ENCODE measurements at regions not wholly inside any gene's neighbourhood (a gene's known extent, or its start where the extent isn't known, plus 50 kb on each side); places are given as distances from the start of the nearest gene placed in this dataset.
"Not testable (repeated sequence)": the region's sequence is repeated elsewhere in the genome, so short reads cannot be mapped to it uniquely, and the experiment has no call there.

DNA sequence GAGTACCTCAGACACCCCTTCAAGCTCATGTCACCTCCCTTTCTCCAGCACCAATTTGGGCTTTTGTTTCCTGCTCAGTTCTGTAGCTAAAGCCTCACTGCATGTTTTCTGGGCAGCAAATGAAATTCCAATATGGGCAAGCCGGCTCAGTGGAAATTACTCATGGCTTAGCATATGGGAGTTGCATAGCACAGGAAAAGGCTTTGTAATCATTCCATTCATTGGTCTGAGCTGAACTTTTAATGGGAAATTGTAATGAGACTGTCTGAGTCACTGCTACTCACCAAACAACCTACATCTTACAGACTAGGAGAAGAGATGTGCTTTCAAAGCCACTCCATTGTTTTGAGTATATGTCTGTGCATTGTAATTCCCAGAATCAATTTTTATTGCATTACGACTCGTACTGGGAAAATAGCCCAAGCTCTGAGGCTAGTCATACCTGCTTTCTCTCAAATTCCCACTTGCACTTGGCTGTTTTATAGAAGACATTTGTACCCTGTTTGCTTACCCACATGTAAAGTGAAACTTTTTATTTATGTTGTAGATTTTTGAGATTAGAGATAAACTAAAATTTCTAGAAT is 139.5 kb upstream of the LRATD1 start:
- DNase-seq = peak; percentile 44 to 54

DNA sequence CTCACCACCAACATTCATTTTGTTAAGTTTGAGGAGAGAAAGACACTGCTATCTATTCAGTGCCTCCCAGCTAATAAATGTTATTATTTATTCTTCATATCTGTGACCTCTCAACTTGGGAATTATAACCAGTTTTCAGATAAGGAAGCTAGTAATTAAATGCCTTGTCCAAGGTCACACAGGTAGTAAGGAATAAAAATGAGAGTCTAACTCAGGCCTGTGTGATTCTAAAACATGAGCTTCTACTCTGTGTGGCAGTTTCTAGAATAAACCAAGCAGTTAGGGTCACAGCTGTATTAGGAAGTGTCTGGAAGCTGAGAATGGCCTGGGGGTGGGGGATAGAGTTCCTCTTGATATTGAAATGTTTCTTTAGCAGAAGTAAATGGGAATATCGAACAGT is 137.8 kb upstream of the LRATD1 start:
- no peak for DNase-seq

DNA sequence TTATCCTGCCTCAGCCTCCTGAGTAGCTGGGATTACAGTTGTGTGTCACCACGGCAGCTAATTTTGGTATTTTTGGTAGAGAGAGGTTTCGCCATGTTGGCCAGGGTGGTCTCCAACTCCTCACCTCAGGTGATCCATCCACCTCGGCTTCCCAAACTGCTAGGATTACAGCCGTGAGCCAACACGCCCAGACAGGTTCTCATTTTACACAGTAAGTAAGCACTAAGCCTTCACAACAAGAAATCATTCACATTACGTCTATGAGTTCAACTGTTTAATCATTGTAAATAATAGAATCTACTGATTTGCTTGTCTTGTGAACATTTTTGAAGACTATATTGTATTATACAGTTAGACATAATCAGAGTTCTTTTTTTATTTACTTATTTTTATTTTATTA is 131.5 kb upstream of the LRATD1 start:
- no peak for DNase-seq

DNA sequence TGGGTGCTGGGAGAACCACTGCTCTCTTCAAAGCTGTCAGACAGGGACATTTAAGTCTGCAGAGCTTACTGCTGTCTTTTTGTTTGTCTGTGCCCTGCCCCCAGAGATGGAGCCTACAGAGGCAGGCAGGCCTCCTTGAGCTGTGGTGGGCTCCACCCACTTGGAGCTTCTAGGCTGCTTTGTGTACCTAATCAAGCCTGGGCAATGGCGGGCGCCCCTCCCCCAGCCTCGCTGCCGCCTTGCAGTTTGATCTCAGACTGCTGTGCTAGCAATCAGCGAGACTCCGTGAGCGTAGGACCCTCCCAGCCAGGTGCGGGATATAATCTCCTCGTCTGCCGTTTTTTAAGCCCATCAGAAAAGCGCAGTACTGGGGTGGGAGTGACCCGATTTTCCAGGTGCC is 125.6 kb upstream of the LRATD1 start:
- not testable (repeated sequence) for DNase-seq

DNA sequence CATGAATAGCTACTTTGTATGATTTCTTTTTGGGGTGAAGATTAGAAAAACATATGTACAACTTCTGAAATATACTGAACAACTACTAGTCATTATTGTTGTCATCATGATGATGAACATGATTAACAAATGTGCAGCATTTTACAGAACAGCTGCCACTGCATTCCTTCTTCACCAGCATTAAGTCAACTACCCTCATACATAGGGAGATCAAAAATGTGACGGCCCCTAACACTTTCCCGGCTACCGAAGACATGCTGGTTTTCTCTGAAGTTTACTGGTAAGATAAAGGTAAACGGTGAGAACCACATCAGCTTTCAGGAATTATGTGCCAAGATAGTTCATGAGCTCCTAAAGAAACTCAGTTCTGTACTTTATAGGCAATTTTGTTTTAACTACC is 121.0 kb upstream of the LRATD1 start:
- DNase-seq = no peak

DNA sequence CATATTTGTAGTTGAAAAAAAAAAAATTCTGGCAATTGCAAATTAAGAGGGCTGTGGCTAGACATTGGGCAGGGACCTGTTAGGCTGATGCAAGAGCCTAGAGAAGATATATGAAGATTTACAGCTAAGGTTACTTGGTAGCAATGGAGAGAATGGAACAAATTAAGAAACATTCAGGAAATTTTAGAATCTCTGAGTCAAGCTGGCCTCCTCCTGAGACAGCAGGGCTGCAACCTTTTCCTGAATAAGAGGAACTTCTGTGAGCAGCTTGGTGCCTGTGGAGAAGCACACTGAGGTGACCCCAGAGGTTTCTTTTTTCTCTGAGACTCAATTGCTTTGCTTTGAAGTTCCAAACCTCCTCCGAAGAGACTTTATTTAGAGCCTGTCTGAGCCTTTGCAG is 118.6 kb upstream of the LRATD1 start:
- no peak for DNase-seq

DNA sequence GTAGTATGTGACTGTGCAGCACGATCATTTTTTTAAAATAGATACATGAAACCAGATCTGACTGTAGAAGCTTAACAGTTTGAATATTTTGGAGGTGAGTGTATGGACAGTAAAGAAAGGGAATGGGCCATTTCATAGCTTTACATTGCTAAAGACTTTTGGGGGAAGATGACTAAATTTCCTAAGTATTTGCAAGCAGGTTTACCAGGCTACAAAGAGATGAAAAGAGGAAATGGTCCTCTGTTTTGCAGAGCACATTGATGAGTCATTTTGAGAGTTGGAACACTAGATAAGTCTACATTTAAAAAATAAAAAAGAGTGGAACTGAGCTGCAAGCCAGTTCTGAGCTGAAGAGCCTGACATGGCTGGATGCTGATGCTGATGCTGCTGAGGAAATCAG is 115.7 kb upstream of the LRATD1 start:
- DNase-seq = peak; percentile 65 to 90

DNA sequence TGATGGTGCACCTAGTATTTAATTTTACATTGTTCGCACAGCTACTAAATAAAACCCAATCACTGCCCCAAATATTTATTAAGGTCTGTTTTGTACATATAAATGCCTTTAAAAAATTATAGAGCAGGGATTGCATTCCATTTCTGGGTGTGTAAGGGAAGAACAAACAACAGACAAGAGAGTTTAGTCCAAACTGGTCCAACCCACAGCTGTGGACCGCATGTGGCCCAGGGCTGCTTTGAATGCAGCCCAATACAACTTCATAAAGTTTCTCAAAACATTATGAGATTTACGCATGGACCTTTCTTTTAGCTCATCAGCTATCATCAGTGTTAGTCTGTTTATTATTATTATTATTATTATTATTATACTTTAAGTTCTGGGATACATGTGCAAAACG is 114.8 kb upstream of the LRATD1 start:
- DNase-seq = no peak

DNA sequence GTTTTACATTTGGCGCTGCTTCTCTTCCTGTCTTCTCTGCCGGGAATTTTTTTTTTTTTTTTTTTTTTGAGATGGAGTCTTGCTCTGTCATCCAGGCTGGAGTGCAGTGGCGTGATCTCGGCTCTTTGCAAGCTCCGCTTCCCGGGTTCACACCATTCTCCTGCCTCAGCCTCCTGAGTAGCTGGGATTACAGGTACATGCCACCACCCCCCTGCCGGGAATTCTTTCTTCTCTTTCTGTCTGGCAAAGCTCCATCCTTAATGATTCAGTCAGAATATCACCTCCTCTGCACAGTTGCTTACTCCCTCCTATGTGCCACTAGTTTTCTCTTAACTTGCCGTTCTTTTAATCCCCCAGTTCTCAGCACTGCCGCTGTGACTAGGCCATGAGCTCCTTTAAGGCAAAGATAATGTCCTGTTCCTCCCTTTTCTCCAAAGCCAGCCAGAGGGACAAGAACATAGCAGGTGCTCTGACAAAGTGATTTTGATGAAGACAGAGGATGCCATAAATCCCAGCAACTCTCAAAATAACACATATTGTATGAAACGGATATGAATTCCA is 112.1 kb upstream of the LRATD1 start:
- DNase-seq = no peak

DNA sequence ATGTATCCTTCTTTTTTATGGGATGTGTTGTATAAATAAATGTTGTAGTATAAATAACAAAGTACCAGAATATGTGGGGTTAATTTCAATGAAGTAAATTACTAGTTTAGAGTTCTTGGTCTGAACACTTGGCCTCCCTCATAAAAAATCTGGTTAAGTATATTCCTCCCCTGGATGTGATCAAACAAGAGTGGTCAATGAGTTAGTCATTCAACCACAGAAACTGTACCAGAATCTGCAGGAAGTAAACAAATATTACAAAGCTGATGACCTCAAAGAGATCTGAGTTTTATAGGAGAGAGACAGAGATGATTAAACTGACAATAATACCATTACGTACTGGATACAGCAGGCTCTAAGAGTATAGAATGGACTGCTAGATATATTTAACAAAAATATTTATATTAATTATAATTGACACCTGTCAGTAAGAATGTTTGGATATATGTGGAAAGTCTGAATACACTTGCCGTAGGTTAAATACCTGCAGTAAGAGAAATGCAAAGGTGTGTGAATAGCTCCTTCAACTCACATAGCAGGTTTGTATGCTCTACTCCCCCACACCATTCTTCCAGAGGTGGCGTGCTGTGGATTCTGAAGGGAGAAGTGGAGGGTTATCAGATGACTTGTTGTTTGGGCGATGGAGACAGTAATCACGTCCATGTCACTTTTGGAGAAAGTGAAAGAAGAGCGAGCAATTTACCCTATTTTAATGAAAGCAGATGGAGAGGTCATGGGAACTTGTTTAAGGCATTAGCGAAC is 108.3 kb upstream of the LRATD1 start:
- peak; percentile 11 to 26 for DNase-seq

DNA sequence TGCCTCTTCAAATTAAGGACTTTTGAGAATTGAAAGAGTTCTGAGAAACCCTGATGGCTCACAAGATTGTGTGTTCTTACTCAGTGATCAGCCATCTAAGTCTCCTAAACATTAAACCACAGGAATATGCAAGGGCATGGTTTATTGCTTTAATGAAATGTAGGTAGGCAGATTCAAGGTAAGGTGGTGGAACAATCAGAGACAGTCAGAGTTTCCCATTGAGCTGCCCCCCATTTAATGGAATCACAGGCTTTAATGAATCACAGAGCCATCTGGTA is 107.8 kb upstream of the LRATD1 start:
- no peak for DNase-seq

DNA sequence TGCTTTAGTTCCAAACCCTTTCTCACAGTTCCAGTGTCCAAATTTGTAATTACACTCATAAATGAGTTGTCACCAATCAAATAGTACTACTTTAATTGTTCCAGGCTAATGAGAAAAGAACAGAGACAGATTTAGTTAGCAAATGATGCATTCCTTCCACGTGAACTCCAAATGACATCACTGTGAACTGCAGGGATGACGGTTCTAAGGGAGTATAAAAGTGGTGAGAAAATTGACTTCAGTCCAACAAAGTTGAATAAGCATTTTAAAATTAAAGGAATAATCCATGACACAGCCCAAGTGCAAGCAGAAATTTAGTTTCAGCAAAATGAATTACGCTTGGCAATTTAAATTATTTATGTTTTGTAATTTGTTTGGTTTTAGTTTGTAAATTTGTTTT is 102.0 kb upstream of the LRATD1 start:
- DNase-seq = no peak

DNA sequence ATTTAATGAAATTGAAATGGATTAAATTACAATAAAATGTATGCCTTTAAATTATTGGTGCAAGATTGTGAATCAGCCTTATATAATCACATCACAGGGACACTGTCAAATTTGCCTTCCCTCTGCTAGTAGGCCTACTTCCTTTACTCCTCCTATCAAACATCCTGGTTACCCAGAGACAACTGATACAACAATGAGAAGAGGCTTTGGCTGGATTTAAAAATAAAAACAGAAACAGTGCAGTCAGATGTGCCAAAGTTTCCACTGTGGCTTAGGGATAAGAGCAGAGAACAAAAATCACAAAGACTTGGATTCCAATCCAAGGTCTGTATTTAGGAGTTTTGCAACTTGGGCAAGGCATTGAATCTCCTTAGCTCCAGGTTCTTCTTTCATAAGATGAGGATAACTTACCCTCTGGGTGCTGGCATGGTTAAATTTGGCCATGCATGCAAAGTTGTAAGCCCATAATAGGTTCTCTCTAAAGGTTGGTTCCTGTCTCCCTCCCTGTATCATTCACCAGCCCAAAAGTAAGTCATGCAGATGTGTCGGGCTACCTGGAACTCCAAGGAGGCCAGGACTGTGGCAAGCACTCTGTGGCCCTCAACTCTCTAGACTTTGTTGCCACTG is 99.3 kb upstream of the LRATD1 start:
- DNase-seq = no peak

DNA sequence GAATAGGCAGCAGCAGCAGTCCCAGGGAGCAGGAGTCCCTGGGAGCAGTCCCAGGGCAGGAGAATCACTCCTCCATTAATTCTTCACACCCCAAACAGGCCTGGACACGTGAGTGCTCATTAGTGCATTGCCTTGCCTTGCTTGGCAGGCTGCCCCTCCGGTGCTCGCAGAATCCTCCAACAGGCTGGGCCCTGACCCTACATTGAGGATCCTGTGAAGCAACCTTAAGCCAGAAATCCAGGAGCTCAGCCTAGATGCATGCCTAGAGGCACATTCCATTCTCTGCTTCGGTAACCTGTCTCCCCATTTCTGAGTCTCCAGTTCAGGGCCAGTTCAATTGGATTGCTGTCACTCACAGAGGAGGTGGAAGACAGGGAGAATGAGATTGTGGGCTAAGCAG is 97.4 kb upstream of the LRATD1 start:
- no peak for DNase-seq

DNA sequence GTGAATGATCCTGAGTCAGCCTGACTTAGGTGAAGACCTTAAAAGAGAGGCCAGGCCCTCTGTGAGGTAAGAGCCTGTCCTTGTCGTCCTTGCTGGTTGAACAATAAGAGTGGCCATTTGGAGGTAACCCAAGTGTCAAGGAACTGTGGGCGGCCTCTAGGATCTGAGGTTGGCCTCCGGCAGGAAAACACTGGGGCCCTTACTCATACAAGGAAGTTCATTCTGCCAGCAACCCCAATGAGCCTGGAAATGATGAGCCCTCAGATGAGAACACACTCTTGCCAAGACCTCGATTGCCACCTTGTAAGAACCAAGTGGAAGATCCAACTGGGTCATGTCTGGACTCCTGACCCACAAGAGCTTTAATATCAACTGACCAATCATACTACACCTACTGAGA is 95.5 kb upstream of the LRATD1 start:
- DNase-seq = no peak

DNA sequence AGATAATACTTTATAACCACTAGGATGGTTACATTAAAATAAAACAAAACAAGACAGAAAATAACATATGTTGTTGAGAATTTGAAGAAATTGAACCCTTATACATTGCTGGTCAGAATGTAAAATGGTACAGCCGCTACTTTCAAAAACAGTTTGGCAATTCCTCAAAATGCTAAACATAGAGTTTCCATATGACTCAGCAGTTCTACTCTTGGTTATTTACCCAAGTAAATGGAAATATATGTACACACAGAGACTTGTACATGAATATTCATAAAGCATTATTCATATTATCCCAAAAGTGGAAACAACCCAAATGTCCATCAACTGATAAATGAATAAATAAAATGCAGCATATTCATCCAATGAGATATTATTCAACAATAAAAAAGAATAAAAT is 92.5 kb upstream of the LRATD1 start:
- DNase-seq = no peak

DNA sequence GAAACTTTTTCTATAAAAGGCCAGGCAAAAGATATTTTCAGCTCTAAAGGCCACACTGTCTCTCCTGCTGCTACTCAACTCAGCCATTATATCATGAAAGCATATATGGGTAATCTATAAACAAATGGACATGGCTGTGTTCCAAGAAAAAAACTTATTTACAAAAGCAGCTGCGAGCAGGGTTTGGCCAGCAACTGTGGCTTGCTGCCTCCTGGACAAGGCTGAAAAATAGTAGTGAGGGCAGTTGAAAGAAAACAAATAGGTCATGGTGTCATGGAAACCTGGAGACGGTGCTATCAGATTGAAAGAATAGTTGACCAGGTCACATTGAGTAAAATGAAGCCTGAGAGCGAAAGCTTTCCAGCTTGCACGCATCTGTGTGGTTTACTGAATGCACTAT is 89.2 kb upstream of the LRATD1 start:
- DNase-seq = no peak

DNA sequence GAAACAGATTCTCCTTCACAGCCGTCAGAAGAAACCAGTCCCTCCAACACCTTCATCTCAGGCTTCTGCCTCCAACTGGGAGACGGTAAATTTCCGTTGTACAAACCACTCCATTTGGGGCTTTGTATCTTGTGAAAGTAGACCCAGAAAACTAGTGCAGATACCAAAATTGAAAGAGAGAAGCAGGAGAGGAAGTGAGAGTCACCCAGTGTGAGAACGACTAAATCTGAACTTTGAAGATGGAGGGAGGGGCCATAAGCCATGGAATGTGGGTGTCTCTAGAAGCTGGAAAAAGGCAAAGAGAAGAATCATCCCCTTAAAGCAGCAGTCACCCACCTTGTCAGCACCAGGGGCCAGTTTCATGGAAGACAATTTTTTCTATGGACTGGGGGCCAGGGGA is 88.3 kb upstream of the LRATD1 start:
- no peak for DNase-seq

DNA sequence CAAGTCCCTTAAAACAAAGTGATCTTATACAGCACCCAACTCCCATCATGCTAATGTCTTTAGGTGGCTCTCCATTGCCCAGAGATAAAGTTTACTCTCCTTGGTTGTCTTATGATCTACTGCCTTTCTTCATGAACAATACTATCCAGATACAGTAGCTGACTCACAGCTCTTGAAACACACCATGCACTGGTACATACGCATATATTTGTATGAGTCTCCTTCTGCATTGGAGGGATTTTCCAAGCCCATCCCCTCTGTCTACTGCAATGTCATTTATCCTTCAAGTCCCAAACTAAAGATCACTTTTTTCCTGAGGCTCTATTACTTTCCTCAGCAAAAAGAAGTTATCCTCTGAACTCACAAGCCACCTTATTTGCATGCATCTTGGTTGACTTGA is 84.7 kb upstream of the LRATD1 start:
- DNase-seq = no peak

DNA sequence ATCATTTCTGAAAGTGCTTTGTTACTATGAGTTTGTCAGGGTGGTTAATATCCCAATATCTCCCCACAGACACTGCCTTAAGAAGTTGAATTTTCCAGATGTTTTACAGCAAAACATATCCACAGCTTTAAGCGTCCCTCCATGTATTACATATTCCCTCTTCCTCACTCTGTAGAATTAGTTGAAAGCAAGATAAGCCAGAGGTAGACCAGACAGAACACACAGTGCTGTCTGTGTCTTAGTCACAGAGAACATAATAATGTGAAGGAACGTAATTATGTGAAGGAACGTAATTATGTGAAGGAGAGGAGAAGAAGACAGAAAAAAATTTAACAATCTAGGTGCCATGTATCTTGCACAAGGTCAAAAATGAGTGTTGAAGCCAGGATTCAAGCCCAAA is 81.9 kb upstream of the LRATD1 start:
- DNase-seq = no peak

DNA sequence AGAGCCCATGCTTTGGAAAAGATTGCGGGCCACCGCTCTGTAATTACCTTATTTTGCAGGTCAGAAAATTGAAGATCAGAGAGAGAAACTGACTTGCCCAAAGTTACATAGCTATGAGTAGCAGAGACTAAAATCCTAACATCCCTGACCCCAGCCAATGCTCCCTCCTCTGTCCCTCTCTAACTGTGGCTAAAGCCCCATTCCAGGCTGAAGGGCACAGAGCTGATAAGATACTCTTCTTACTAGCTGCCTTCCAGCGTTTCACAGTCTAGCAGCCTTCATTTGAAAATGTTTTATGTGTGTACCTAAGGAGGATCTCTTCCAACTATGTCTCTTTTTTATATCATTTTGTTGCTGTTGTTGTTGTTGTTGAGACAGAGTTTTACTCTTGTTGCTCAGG is 81.4 kb upstream of the LRATD1 start:
- DNase-seq = no peak

DNA sequence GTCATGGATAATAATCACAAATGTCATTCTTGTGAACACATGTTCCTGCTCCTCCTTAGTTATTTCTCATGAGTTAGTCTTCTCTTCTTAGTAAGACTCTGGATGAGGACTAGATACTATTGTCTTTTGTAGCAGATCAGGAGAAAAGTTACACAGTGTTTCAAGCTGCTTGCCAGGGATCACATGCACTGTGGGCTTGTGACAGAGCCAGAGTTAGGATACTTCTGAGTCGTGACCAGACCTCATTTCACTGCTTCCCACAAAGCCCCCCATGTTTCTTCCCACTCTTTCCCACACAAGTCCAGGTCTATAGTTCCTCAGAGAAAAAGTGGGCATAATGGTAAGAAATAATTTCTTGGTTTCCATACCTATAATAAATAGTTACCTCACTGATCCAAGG is 80.2 kb upstream of the LRATD1 start:
- DNase-seq = no peak

DNA sequence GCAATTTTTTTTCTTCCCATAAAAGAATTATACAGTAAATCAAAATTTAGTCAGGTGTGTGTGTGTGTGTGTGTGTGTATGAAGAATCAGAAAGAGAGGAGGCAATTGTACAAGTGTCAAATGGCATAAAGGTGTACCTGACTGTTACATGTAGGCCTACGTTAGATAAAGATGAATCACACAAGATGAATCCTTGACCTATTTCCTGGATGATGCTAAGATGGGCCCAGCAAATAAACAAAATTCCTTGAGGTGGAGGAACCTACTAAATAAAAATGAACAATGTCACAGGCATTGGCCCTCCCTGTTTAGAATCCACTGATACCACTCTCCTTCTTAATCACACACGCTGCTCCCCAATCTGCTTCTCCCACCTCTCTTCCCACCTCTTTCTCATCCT is 79.7 kb upstream of the LRATD1 start:
- no peak for DNase-seq

DNA sequence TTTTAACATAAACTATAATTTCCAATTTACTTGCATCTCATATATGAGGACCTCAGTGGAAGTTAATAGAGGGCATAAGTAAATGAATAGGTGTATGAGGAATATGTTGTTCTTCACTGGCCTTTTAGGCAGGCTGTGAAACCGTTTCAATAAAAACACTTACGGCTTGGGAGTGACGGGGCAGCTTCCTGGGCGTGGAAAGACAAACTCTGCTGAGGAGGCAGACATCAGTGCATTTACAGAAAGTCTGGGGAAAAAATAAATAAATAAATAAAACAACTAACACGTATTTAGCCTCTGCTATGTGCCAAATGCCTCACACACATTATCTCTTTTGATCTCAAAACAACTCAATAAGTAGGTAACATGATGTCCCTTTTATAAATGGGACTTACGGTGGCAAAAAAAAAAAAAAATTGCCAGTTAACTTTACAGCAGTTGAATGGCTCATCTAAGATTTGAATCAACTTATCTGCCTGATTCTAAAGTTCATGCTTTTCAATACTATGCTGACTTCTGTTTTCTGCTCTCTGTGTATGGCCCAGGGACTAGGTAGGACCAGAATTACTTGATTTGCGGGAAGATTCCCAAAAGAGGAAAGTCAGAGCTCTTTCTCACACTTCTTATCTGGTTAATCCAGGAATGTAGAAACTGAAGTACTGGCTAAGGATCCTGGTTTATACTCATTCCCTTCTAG is 77.5 kb upstream of the LRATD1 start:
- DNase-seq = no peak

Measured in SW 1271 (cell line).